ENCODE measurements at regions not wholly inside any gene's neighbourhood (a gene's known extent, or its start where the extent isn't known, plus 50 kb on each side); places are given as distances from the start of the nearest gene placed in this dataset.

DNA sequence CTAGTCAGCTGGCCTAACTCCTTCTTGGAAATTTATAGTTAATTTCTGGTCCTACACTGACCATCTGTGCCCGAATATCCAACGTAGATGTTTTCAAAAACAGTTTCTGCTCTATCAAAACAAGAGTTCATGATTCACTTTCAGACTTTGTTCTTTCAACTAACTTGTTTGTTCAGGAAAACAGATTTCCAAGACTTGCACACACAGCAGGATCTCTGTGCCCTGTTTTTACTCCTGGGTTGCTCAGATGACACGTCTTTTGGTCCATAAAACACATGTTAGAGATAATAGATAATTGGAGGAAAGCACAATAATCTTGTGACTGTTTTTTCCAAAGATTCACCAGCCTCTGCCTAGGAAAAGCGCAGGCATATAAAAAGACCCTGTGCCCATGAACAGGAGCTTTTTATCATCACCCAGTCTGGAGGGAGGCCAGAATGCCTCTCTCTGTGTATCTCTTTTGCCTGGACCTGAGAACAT, 218.0 kb downstream of the IRS2 start:
- no peak for TF ChIP-seq SIN3A (IDR thresholded peaks at IDR 0.05; ENCODE audit: borderline replicate concordance, insufficient read depth, low read length)
- TF ChIP-seq POLR2AphosphoS5 (IDR thresholded peaks at IDR 0.05; ENCODE audit: low read depth, low read length): no peak
- no peak for TF ChIP-seq TAF1 (IDR thresholded peaks at IDR 0.05; ENCODE audit: borderline replicate concordance, insufficient read depth, low read length)
- TF ChIP-seq, protein P1, sequence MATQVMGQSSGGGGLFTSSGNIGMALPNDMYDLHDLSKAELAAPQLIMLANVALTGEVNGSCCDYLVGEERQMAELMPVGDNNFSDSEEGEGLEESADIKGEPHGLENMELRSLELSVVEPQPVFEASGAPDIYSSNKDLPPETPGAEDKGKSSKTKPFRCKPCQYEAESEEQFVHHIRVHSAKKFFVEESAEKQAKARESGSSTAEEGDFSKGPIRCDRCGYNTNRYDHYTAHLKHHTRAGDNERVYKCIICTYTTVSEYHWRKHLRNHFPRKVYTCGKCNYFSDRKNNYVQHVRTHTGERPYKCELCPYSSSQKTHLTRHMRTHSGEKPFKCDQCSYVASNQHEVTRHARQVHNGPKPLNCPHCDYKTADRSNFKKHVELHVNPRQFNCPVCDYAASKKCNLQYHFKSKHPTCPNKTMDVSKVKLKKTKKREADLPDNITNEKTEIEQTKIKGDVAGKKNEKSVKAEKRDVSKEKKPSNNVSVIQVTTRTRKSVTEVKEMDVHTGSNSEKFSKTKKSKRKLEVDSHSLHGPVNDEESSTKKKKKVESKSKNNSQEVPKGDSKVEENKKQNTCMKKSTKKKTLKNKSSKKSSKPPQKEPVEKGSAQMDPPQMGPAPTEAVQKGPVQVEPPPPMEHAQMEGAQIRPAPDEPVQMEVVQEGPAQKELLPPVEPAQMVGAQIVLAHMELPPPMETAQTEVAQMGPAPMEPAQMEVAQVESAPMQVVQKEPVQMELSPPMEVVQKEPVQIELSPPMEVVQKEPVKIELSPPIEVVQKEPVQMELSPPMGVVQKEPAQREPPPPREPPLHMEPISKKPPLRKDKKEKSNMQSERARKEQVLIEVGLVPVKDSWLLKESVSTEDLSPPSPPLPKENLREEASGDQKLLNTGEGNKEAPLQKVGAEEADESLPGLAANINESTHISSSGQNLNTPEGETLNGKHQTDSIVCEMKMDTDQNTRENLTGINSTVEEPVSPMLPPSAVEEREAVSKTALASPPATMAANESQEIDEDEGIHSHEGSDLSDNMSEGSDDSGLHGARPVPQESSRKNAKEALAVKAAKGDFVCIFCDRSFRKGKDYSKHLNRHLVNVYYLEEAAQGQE (IDR thresholded peaks at IDR 0.05; ENCODE audit: insufficient read depth in 1 of 2, low read depth in 2 of 2, low read length in 2 of 2): no peak
- no peak for TF ChIP-seq FOXP2 (optimal IDR thresholded peaks at IDR 0.05; ENCODE audit: borderline replicate concordance, extremely low read depth, extremely low read length, insufficient read depth)
